K562 (cell line): ENCODE measurements at regions not wholly inside any gene's neighbourhood (a gene's known extent, or its start where the extent isn't known, plus 50 kb on each side); places are given as distances from the start of the nearest gene placed in this dataset.
A peak's percentile ranks its signal among the peaks of the same experiment; 100 is the strongest.

Experiments used
- COPS2 ChIP-seq: fragments of 450-650 bp; conservative IDR thresholded peaks from 2 replicates; pipeline ENCODE4 v1.6.1; 2016; ENCODE audit warnings: mild to moderate bottlenecking, moderate library complexity
- CREB5 ChIP-seq: fragments of 250-450 bp; sonication (Bioruptor Pico); IDR thresholded peaks from 2 replicates; pipeline ENCODE4 v1.5.0; 2020; ENCODE audit warnings: mild to moderate bottlenecking
- FOXM1 ChIP-seq, 2 experiments: fragments of 450-650 bp in 1 of 2; sonication (generic) in 1 of 2; formaldehyde crosslinking in 1 of 2; IDR thresholded peaks; 2 replicates each; pipeline versions ENCODE4 v1.6.1 to v1.9.0; 2017 to 2022; ENCODE audit warnings: low read depth in 2 of 2, mild to moderate bottlenecking in 2 of 2, missing genetic modification reagents in 1 of 2, moderate library complexity in 1 of 2
- HDGF ChIP-seq: fragments of 450-650 bp; IDR thresholded peaks from 2 replicates; pipeline ENCODE4 v1.6.1; 2016
- HNRNPL ChIP-seq: fragments of 200-400 bp; formaldehyde crosslinking; IDR thresholded peaks from 2 replicates; pipeline ENCODE4 v1.6.1; 2017; ENCODE audit warnings: low read depth, mild to moderate bottlenecking, low read length
- MBD2 ChIP-seq: sonication (generic); IDR thresholded peaks from 2 replicates; pipeline ENCODE4 v1.6.1; 2016; ENCODE audit warnings: low read depth, borderline replicate concordance
- NFATC3 ChIP-seq: fragments of 450-650 bp; IDR thresholded peaks from 2 replicates; pipeline ENCODE4 v1.6.1; 2017; ENCODE audit warnings: mild to moderate bottlenecking
- NR2C1 ChIP-seq, 2 experiments: fragments of 450-650 bp; IDR thresholded peaks; 2 replicates each; pipeline ENCODE4 v1.6.1; 2017; ENCODE audit warnings: mild to moderate bottlenecking in 2 of 2, antibody characterized with exemption in 1 of 2, inconsistent platforms in 1 of 2, missing compliant biosample characterization in 1 of 2, missing genetic modification characterization in 1 of 2
- POLR2AphosphoS5 ChIP-seq: IDR thresholded peaks from 2 replicates; pipeline ENCODE4 v1.6.1; 2011; ENCODE audit warnings: mild to moderate bottlenecking, low read depth, low read length, moderate library complexity; ENCODE audit not compliant: control insufficient read depth, insufficient read depth
- PRMT5 ChIP-seq: sonication (generic); formaldehyde crosslinking; IDR thresholded peaks from 2 replicates; pipeline ENCODE4 v1.5.0; 2020; ENCODE audit warnings: missing genetic modification reagents
- RFX1 ChIP-seq: fragments of 450-650 bp; IDR thresholded peaks from 2 replicates; pipeline ENCODE4 v1.6.1; 2016; ENCODE audit warnings: mild to moderate bottlenecking, moderate library complexity
- SMAD1 ChIP-seq: fragments of 150-350 bp; IDR thresholded peaks from 2 replicates; pipeline ENCODE4 v1.6.1; 2014; ENCODE audit warnings: low read length, low read depth; ENCODE audit not compliant: partially characterized antibody
- TAL1 ChIP-seq: fragments of 450-650 bp; IDR thresholded peaks from 2 replicates; pipeline ENCODE4 v1.6.1; 2016; ENCODE audit warnings: mild to moderate bottlenecking
- TEAD1 ChIP-seq, 2 experiments: fragments of 450-650 bp in 1 of 2; sonication (generic) in 1 of 2; formaldehyde crosslinking; IDR thresholded peaks; 2 replicates each; pipeline versions ENCODE4 v1.4.0 to v1.8.0; 2020 to 2022; ENCODE audit warnings: mild to moderate bottlenecking in 2 of 2, missing genetic modification reagents in 1 of 2
- XRCC5 ChIP-seq: fragments of 200-400 bp; formaldehyde crosslinking; IDR thresholded peaks from 2 replicates; pipeline ENCODE4 v1.6.1; 2017; ENCODE audit warnings: low read depth, mild to moderate bottlenecking, low read length
- ZNF445 ChIP-seq: fragments of 250-450 bp; sonication (Bioruptor Pico); IDR thresholded peaks from 2 replicates; pipeline ENCODE4 v1.4.0; 2020; ENCODE audit warnings: low read depth, mild to moderate bottlenecking, moderate library complexity
- ZNF609 ChIP-seq: sonication (generic); formaldehyde crosslinking; IDR thresholded peaks from 2 replicates; pipeline ENCODE4 v1.8.1; 2023; ENCODE audit warnings: missing genetic modification reagents, mild to moderate bottlenecking, borderline replicate concordance

GRCh38 chr15:96273317-96274086 is 57.0 kb upstream of the NR2F2 start (continued):
- TF ChIP-seq NR2C1 (IDR thresholded peaks at IDR 0.05) (peak; percentile 85), NR2C1 (tag; IDR thresholded peaks at IDR 0.05) (peak; percentile 89), POLR2AphosphoS5 (peak; percentile 93), HDGF (0 out of 2 replicates have a peak, but pooled peaks have one; percentile 71), RFX1 (no peak), COPS2 (no peak), ZNF609 (CRISPR knock-in tag) (peak; percentile 98; the same call in 1 of the 2 replicates), TAL1 (peak; percentile 98), CREB5 (CRISPR knock-in tag) (no peak), PRMT5 (CRISPR knock-in tag) (no peak), MBD2 (peak; percentile 91), FOXM1 (IDR thresholded peaks at IDR 0.05; ENCODE audit: low read depth) (peak; percentile 94), FOXM1 (CRISPR knock-in tag; IDR thresholded peaks at IDR 0.05; ENCODE audit: low read depth) (0 out of 2 replicates have a peak, but pooled peaks have one; percentile 89), XRCC5 (peak; percentile 43; the same call in 1 of the 2 replicates), HNRNPL (no peak), ZNF445 (no peak), SMAD1 (peak; percentile 39), NFATC3 (peak; percentile 52), TEAD1 (CRISPR knock-in tag; IDR thresholded peaks at IDR 0.05) (peak; percentile 62 to 93; a peak in 3 of 4 replicates)
